ENCODE measurements at regions not wholly inside any gene's neighbourhood (a gene's known extent, or its start where the extent isn't known, plus 50 kb on each side); places are given as distances from the start of the nearest gene placed in this dataset.

- TF ChIP-seq, protein P1, sequence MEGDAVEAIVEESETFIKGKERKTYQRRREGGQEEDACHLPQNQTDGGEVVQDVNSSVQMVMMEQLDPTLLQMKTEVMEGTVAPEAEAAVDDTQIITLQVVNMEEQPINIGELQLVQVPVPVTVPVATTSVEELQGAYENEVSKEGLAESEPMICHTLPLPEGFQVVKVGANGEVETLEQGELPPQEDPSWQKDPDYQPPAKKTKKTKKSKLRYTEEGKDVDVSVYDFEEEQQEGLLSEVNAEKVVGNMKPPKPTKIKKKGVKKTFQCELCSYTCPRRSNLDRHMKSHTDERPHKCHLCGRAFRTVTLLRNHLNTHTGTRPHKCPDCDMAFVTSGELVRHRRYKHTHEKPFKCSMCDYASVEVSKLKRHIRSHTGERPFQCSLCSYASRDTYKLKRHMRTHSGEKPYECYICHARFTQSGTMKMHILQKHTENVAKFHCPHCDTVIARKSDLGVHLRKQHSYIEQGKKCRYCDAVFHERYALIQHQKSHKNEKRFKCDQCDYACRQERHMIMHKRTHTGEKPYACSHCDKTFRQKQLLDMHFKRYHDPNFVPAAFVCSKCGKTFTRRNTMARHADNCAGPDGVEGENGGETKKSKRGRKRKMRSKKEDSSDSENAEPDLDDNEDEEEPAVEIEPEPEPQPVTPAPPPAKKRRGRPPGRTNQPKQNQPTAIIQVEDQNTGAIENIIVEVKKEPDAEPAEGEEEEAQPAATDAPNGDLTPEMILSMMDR (IDR thresholded peaks at IDR 0.05; ENCODE audit: borderline replicate concordance, extremely low read depth, low read length, poor library complexity, severe bottlenecking): no peak
- no peak for TF ChIP-seq EZH2 (IDR thresholded peaks at IDR 0.05; ENCODE audit: borderline replicate concordance, low read depth, low read length, severe bottlenecking)
These were observed 84.0 kb upstream of the MYCN start for GRCh38 chr2:15856318-15856717.

Data from DND-41 (cell line).